ENCODE measurements at regions not wholly inside any gene's neighbourhood (a gene's known extent, or its start where the extent isn't known, plus 50 kb on each side); places are given as distances from the start of the nearest gene placed in this dataset.

GRCh38 chr9:89882930-89883361, 278.1 kb downstream of the GADD45G start:
- DNase-seq (ENCODE audit: low spot score) = no peak

DNA sequence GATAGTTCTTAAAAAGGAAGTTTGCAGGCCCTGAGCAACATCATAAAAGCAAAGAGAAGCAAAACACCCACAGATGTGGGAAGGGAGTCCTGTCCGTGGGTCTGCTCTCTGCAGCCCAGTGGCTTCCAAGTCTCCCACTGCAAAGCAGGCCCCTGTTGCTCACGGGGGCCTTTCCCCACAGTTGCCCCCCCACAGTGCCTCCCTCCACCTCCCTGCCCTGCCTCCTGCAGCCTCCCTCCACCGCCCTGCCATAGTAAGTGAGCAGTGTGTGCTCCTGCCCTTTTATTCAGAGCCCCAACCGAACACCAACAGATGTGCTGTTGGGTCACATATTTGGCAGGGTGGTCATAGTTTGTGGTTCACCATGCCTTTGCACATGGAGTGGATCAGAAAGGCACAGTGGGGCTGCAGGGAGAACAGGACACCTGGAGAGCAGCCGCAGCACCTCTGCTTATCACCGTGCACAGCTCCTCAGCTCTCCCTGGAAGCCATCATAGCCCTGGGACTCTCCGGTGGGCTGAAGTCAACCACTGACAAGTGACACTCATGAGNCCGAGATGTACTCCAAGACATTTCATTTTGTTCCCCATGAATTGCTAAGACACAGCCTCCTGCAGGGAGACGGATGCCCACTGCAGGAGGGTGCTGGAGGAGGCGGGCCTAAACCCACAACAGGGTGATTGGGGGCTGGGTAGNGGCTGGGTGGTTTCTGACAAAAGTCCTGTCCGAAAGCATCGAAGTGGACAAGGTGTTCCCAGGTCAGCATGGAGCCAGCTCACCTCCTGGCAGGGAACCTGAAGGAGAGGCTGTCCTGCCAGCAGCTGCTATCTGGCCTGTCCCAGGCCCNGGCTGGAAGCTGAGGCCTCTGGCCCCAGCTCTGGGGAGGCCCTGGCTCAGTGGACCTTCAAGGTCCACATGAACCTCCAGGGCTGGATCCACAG, 278.9 kb downstream of the GADD45G start:
- DNase-seq (ENCODE audit: low spot score) = no peak

DNA sequence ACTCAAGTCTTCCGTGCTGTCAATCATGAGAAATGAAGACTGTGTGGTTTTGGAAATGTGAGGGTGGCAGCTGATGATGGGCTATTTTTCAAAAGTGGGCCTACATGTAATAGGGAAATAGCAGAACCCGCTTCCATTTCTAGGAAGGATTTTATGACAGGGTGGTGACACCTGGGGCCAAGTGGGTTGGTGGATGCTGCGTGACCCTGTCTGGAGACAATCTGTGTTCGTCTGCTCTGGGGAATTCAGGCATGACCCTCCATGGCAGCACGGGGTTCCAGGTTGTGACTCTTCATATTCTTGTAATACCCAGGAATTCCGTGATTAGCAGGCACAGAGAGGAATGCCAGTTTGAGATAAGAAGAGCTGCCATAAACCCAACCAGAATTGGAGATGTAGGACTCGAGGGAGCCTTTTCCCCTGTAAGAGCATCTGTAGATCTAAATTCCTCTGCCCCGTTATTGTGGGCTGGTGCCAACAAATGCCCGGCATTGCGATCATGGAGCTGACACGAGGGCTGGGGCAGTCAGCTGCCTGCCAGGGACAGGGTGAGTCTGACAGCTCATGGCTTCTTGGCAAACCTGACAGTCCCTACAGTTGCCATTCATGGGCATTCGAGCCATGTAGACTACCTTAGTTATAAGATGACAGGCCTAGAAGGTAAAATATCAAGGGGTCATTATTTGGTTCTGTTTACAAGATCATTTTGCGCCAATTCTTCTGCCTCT, 279.7 kb downstream of the GADD45G start:
- no peak for DNase-seq (ENCODE audit: low spot score)

DNA sequence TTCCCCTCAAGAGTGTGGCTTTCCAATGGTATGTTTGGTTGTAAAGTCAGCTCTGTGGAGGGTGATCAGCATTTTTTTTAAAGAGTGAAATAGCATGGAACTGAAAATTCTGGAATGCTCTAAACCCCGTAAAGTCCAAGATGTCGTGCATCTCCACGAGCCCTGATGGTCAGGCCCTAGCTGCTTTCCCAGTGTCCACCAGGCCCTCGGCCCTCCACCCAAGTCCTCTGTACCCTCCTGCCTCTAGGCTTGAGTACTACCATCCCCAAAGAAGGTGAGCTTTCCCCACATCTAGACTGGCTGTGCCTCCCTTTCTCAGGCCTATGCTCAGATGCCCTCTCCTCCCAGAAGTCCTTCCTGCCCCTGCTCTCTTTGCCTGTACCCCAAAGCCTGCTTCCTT, 280.3 kb downstream of the GADD45G start:
- no peak for DNase-seq (ENCODE audit: low spot score)

DNA sequence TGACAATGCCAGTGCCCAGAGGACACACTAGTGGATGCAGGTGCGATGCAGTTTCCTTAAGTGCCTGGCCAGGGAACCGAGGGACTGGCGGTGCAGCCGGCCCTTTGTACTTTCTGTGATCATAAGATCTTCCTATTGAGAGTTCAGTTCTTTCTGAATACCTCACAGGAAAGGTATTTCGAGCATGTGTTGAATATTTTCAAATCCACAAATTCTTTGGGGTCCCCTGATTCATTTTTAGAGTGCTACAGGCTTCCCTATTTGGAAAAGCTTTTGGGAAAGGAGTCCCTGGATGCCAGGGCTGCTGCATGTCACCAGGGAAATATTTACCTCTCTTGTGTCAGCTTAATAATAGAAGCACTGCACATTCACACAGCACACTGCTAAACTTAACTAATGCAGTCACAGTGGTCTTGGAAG, 281.5 kb downstream of the GADD45G start:
- no peak for DNase-seq (ENCODE audit: low spot score)

- no peak for DNase-seq (ENCODE audit: low spot score)
These were observed 282.5 kb downstream of the GADD45G start for GRCh38 chr9:89887286-89887685.

- no peak for DNase-seq (ENCODE audit: low spot score)
These were observed 283.4 kb downstream of the GADD45G start for GRCh38 chr9:89888233-89888632.

DNA sequence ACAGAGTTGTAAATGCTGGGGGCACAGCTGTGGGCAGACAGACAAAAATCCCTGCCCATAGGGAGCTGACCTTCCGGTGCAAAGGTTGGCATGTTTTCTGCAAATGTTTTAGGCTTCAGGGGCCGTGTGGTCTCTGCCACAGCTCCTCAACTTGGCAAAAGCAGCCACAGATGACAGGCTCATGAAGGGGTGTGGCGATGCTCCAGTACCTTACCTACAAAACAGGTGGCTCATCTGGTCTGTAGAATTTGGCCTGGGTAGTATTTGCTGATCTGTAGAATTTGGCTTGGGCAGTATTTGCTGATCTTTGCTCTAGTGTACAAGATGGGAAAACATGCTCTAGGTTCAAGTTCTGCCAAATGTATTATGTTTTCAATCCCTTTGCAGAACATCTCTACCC, 283.9 kb downstream of the GADD45G start:
- no peak for DNase-seq (ENCODE audit: low spot score)

DNA sequence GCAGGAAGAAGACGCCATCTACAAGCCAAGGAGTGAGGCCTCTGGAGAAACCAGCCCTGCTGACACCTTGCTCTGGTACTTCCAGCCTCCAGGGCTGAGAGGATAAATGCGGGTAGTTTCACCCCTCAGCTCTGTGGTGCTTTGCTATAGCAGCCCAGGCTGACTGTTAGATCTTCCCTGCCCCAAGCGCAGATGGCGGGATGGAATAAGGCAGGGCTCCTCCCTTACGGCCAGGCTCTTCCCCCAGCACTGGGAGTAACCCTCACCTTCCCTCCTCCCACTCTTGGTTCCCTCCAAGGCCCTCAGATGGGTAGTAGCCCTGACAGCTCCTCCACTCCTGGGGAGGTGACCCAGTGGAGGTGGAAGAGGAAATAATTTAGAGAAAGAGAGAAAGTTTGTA, 285.1 kb downstream of the GADD45G start:
- no peak for DNase-seq (ENCODE audit: low spot score)

DNA sequence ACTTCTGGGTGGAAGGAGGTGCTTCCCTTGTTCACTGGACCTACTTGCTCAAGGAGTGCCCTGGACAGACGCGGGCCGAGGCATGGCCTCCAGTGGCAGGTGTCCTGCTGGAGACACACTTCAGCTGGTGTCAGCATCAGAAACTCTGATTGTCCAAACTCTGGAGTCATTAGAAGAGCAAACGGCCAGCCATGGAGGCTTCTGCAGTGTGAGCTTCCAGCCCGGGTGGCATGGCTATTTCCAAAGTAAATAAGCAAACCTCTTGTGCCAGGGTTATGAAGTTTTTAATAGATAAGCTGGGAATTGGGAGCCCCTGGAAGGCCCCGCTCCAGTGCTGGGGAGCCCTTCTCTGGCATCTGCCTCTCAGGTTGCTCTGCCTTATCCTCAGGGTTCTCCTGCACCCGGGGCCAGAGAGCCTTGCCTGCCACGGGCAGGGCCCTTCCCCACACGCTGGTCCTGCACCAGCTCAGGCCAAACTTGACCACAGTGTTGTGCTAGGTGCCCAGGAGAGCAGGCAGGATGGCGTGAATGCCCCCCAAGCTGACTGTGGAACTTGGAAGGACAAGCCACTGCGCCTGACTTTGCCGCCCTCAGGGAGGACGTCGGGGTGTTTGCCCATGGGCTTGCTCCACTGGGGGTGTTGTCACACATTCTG, 285.6 kb downstream of the GADD45G start:
- no peak for DNase-seq (ENCODE audit: low spot score)

DNA sequence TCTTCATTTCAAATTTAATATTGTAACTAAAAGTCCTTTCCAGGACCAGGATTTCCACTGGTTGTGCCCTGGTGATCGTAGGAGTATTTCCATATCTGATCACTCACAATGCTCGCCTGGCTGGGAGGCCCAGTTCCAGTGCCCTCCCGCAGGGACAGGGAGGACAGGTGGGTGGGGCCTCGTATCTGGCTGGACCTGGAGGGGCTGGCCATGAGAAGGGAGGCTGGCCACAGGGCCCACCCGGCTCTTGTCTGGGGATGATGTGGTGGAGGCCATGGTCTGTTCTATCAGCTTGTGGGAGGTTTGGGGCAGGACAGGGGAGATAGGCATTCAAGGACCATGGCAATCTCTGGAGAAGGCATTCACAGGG, 286.4 kb downstream of the GADD45G start:
- no peak for DNase-seq (ENCODE audit: low spot score)

DNA sequence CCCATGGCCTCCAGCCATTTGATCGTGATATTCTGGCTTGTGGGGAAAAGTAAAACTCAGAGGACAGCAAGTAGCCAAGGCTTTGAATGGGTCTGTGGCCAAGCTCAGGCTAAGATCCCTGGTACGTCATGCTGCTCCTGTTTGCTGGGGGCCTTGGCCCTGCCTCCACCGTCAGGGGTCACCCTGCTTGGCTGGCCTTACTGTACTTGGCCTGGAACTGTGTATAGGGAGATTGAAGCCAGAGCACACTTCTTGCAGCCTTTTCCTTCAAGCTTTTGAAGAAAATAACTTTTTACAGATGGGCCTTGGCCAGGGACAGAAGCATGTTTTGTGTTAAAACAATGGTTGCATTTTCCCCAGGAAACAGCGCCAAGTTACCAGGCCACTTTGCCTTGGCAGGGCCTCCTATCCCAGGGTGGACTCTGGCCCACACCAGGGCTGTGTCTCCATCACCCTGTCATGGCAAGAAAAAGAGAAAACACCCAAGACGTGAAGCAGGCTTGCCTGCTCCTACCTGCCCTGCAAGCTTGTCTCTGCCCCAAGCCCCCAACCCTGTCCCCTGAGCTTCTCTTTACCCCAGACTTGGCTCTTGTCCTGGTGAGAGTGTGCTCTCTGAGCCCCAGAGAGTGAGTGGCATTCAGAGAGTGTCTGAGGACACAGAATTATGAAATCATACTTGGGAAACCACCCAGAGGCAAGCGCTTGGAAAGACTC, 286.9 kb downstream of the GADD45G start:
- no peak for DNase-seq (ENCODE audit: low spot score)

GRCh38 chr9:89892920-89893319, 288.1 kb downstream of the GADD45G start:
- DNase-seq (ENCODE audit: low spot score) = no peak

- no peak for DNase-seq (ENCODE audit: low spot score)
These were observed 289.1 kb downstream of the GADD45G start for GRCh38 chr9:89893886-89894285.

DNA sequence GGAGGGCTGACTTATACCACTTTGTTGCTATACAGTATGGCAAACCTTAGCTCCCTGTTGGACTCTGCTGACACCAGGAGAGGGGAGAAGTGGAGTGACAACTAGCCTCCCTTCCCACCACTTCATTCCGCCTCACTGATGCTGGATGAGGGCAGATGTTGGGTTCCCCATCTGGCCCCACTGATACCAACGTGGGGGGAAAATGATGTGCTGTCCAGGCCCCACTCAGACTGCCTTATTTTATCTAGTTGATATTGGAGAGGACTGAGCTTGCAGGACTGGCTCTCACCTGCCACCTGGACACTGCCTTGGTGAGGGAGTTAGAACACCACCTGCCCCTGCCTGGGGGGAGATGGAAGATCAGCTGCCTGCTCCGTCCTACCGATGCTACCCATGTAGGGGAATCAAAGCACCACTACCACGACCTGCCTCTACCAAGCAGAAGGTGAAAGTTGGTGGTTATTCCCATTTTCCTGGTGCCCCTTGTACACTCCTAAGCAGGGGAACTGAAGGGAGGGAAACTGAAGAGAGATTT, 292.1 kb downstream of the GADD45G start:
- no peak for DNase-seq (ENCODE audit: low spot score)

DNA sequence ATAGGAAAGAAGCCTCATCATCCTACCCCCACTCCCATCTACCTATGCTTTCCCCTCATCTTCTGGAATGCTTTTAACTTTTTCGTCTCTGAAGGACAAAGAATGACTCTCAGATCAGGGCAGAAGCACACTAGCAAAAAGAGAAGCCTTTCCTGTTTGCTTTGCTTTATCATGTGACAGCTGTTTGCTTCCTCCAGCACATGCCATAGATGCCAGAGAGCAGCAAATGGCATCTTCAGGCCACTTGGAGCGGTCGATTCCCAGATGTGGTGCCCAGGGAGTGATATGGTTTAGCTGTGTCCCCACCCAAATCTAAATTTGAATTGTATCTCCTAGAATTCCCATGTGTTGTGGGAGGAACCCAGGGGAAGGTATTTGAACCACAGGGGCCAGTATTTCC, 294.8 kb downstream of the GADD45G start:
- no peak for DNase-seq (ENCODE audit: low spot score)

GRCh38 chr9:89901920-89902319, 297.1 kb downstream of the GADD45G start:
- no peak for DNase-seq (ENCODE audit: low spot score)

DNA sequence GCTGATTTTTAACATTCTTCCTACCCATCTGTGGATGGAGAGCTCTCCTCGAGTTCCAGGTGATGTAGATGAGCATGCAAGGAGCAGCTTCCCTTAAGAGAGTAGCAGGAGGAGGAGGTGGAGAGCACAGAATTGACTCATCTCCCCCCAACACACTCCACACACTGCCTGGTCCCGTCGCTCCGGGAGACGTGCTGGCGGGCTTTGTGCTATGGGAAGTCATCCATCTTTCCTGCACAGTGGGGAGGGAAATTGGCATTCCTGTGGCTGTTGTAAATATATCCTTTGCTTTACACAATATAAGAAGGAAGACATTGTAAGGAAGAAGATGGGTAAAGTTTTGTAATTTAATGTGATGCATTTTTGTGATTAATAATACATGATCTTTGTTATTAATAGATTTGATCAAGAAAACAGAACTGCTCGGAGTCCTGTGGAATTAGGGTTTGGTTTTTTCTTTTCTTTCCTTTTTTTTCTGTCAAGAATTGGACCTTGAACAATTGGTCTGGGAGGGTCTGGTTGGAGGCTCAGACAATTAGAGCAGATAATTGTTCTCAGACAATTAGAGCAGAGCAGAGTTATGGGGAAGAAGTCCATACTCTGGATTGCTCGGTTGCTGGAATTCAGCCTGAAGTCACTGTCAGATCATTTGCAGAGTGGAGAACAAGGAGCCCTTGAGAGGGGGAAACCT, 297.8 kb downstream of the GADD45G start:
- no peak for DNase-seq (ENCODE audit: low spot score)

GRCh38 chr9:89903141-89903475, 298.3 kb downstream of the GADD45G start:
- no peak for DNase-seq (ENCODE audit: low spot score)

DNA sequence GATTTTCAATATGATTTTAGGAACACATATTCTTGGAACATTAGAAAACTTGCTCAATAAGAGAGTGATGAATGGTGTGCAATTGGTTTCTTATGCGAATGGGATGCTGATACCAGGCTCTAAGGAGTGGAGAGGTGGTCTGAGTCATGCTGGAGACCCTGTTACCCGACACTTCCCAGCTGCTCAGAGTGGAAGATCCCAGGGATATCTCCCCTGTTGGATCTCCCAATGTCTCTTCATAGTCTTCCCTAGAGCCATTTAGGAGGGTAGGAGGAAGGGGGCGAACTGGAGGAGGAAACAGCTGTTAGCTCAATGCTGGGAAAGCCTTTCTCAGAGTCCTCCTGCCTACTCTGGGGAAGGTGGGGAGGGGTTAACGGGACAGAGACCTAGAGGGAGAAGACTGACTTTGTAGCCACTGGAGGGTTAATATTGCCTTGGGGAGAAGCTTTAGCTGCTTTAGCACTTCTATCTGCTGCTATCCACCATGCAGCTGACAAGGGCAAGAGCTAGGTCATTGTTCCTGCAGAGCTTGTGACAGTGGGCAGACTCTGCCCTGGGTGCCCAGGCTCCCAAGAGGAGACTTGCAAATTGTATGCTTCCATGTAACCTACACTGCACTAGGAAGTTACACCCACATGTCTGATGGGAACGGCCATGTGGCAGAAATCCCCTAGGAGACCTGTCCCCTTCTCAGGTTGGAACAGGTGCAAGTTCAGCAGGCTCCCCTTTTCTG, 301.0 kb downstream of the GADD45G start:
- DNase-seq (ENCODE audit: low spot score) = no peak

Measured in CD4-positive, alpha-beta T cell treated with Interleukin-2 at 100 ng/mL for 4 hours (primary cell).